GM18858 (cell line): ENCODE measurements at regions not wholly inside any gene's neighbourhood (a gene's known extent, or its start where the extent isn't known, plus 50 kb on each side); places are given as distances from the start of the nearest gene placed in this dataset.
"Not testable (repeated sequence)": the region's sequence is repeated elsewhere in the genome, so short reads cannot be mapped to it uniquely, and the experiment has no call there.

ENCODE experiments used
- ATAC-seq: cut with Tn5 transposase; IDR thresholded peaks from one replicate; pipeline ENCODE4 v1.9.1; 2021; ENCODE audit not compliant: unreplicated experiment

DNA sequence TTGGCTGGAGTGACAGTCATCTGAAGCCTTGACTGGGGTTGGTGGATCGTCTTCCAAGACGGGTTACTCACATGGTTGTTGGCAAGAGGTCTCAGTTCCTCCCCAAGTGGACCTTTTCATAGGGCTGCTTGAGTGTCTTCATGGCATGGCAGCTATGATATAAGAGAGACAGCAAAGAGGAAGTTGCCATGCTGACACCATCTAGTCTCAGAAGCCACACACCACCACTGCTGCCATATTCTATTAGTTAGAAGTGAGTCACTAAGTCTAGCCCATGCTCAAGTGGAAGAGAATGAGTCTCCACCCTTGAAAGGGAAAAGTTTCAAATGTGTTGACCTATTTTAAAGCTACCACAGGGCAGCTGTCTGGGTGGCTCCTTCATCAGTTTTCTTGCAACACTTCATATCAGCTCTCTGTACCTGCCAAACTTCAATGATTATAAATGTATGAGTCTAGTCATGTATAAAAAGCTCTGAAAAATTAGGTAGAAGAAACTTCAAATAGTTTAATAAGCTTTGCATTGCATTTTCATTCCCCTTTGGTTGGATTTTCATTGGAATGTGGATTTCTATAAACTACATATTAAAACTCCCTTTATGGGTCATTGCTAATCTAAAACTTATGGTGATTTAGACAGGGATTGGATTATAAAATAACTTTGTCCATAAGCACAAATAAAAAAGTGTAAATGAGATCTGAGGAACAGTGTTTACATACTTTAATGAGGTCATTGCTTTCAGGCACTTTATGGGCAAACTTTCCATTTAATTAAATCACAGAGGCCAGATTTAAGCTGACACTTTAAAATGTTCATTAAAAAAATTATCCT, 68.0 kb upstream of the ATXN3L start:
- peak; percentile 37 for ATAC-seq

DNA sequence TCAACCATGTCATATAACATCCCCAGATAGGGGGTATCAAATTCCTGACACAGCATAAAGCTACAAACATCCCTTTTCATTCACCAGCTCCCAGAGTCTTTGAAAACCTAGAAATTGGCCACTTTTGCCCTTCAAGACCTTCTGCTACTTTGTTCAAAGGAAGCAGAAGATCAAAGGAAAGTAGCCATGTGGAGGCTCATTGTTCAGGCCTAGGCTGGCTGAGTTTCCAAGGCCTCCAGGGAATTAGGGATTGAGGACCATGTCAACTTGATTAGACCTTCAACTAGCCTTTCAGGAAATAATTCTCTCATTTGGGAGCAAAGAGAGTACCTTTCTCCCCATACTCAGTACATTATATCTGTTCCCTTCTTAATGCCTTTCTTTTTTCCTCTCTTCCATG, 66.8 kb upstream of the ATXN3L start:
- ATAC-seq = no peak

DNA sequence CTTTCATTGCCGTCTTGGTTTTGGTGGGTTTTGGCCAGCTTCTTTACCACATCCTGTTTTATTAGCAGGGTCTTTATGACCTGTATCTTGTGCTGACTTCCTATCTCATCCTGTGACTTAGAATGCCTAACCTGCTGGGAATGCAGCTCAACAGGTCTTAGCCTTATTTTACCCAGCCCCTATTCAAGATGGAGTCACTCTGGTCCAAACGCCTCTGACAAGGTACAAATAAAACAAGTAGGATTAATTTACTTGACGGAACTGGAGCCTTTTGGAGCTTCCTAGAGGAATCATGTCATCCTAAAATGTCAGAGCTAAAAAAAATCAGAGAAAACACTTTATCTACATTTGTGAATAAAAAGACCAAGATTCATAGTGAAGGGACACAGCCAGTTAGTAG, 66.2 kb upstream of the ATXN3L start:
- ATAC-seq = no peak

DNA sequence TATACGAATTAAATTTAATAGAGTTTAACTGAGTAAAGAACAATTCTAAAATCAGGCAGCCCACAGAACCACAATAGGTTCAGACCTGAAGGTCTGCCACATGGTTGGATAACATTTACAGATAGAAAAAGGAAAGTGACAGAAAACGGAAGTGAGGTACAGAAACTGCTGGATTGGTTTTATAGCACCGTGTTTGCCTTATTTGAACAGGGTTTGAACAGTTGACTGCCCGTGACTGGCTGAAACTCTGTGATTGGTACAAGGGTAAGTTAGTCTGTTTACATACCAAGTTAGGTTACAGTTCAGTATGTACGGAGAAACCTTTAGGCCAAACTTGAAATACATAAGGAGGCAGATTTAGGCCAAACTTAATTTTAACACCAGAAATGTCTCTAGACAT, 64.1 kb upstream of the ATXN3L start:
- no peak for ATAC-seq

- ATAC-seq = no peak
Observed at GRCh38 chrX:13381514-13381913, 61.7 kb upstream of the ATXN3L start.

GRCh38 chrX:13380211-13380610, 60.4 kb upstream of the ATXN3L start:
- ATAC-seq = no peak

- not testable (repeated sequence) for ATAC-seq
Observed at GRCh38 chrX:13378562-13379518, 59.0 kb upstream of the ATXN3L start.

DNA sequence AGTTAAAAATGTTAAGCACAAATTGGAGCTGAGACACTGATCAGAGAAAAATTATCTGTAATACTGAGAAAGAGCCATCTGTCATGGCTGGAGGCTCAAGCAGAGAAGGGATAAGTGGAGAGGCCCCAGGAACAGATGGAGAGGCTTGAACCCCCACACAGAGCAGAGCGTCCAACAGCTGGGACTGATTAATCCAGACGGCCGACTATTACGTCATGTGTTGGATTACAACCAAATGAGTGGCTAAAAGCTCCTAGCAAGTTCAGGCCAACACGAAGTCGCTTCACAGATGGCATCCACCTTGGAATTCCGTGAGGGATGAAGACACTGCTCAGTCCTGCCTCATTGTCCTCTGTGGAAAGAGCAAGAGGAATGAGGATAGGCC, 57.7 kb upstream of the ATXN3L start:
- ATAC-seq = no peak

DNA sequence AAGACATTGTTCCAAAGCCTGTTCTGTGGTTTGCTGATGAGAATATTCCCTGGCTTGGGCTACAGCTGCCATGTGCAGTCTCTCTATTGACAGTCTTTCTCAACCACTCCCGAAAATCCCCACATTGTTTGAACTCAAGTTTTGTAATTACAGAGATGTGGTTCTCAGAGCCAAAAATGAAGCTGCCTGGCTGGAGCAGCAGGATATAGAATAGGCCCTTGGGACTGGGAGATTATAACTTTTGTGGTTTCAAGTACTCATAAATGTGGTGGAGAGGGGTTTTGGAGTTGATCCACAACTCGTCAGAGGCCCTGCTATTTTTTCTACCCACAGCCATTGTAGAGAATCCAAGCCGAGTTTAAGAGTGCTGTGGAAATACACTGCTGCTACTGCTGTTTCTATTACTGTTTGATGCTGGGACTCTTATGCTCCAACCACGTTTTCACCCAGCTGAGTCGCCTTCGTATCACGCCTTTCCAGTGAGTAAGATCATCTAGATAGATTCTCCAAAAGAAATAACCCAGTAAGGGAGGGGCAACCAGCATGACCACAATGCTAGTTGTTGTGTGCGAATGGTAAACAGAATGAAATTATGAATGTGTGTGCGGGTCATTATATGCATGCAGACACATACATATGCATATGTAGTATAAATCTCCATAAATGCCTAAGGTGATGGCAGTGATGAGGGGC, 57.1 kb upstream of the ATXN3L start:
- no peak for ATAC-seq

DNA sequence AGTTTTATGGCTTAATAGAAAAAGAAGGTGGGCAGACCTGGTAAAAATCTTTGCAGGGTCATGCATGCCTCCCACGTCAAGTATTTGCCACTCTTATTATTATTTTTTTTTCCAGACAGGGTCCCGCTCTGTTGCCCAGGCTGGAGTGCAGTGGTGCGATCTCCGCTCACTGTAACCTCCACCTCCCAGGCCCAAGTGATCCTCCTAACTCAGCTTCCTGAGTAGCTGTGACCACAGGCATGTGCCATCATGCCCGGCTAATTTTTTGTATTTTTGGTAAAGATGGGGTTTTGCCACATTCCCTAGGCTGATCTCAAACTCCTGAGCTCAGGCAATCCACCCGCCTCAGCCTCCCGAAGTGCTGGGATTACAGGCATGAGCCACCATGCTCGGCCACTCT, 55.7 kb upstream of the ATXN3L start:
- not testable (repeated sequence) for ATAC-seq

DNA sequence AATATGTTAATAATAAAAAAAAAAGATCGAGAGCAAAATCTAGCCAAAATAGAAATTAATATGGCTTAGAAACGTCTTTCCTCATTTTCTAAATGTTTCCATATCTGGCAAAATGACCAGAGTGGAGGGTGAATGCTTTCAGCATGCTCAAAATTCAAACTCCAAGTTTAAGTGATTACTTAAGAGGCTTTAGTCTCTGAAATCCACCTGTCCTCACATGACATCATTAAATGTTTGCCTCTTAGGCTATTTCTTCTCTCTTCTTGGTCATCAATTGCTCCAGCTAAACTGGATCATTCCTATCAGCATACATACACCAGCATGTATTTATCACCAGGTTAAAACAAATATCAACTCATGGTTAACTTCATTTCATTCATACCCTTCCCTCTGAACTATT, 54.5 kb upstream of the ATXN3L start:
- ATAC-seq = no peak

GRCh38 chrX:13373431-13374187, 53.8 kb upstream of the ATXN3L start:
- ATAC-seq = no peak

- ATAC-seq = no peak
Observed at GRCh38 chrX:13373027-13373426, 53.2 kb upstream of the ATXN3L start.

DNA sequence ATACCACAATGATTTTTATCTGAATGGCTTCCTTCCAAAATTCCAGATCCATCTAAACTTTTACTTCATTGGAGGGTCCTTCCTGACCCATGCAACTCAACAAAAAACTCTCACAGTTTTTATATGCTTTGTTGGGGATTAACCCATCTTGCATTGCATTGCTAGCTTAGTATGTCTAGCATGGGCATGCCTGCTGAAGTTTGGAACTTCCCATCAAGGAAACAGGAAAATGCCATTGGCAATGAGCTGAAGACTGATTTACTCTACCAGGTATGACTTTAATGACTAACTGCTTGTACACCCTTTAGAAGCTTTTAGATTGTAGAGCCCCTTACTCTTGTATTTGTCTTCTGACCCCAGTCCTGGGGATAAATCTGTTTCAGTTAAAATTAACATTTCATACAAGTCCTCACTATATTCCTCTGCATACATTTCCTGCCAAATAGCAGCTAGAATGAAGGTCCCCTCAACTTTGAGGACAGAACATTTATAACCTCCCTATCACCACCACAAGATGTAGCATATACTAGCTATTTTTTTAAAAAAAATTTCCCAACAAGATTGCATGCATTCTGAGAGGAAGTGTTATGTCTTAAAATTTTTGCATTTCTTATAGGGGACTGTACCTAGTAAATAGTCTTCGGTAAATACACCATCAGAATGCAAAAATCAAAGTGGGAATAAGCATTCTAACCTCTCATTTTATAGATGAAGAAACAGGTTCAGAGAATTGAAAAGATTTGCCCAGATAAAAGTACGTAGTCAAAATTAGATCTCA, 52.5 kb upstream of the ATXN3L start:
- ATAC-seq = no peak

DNA sequence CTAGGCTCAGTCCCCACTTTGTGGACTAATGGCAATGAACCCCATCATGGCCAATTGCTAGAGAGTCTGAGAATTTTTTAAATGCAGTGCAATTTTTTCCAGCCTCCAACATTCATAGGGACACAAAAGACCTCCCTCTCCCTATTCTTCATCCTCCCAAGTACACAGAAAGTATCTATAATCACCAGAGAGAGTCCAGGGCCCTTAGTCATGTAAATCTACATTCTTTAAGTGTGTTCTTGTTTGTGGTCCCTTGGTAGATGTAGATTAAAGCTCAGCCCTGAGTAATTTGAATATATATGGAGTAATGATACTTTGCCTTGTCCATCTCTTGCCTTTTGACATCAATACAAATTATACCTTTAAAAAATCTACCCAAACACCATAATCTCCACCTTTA, 51.3 kb upstream of the ATXN3L start:
- ATAC-seq = no peak

GRCh38 chrX:13370713-13371112, 50.9 kb upstream of the ATXN3L start:
- no peak for ATAC-seq
